HEK293 (cell line): ENCODE measurements at regions not wholly inside any gene's neighbourhood (a gene's known extent, or its start where the extent isn't known, plus 50 kb on each side); places are given as distances from the start of the nearest gene placed in this dataset.

Experiments used
- AEBP2 ChIP-seq: fragments of 450-650 bp; formaldehyde crosslinking; IDR thresholded peaks from 2 replicates; pipeline ENCODE4 v1.5.1; 2016; ENCODE audit warnings: missing biosample characterization, missing genetic modification characterization, borderline replicate concordance
- REST ChIP-seq: fragments of 450-650 bp; formaldehyde crosslinking; IDR thresholded peaks from 2 replicates; pipeline ENCODE4 v1.5.1; 2016; ENCODE audit warnings: missing biosample characterization, missing genetic modification characterization
- SP2 ChIP-seq: fragments of 450-650 bp; formaldehyde crosslinking; IDR thresholded peaks from 2 replicates; pipeline ENCODE4 v1.5.1; 2016; ENCODE audit warnings: missing biosample characterization, missing genetic modification characterization
- SP7 ChIP-seq: fragments of 450-650 bp; formaldehyde crosslinking; IDR thresholded peaks from 2 replicates; pipeline ENCODE4 v1.5.1; 2016; ENCODE audit warnings: missing biosample characterization, missing genetic modification characterization
- ZNF174 ChIP-seq: fragments of 450-650 bp; formaldehyde crosslinking; IDR thresholded peaks from 2 replicates; pipeline ENCODE4 v1.5.0; 2017; ENCODE audit warnings: missing biosample characterization, mild to moderate bottlenecking, missing genetic modification characterization
- ZNF24 ChIP-seq: fragments of 450-650 bp; formaldehyde crosslinking; IDR thresholded peaks from 2 replicates; pipeline ENCODE4 v1.5.1; 2016; ENCODE audit warnings: missing biosample characterization, missing genetic modification characterization
- ZNF280D ChIP-seq: fragments of 450-650 bp; formaldehyde crosslinking; IDR thresholded peaks from 2 replicates; pipeline ENCODE4 v1.5.1; 2016; ENCODE audit warnings: missing biosample characterization, missing genetic modification characterization
- ZNF561 ChIP-seq: fragments of 450-650 bp; IDR thresholded peaks from 2 replicates; pipeline ENCODE4 v1.5.1; 2018; ENCODE audit warnings: missing biosample characterization, missing genetic modification characterization, borderline replicate concordance
- ZNF639 ChIP-seq: fragments of 450-650 bp; formaldehyde crosslinking; IDR thresholded peaks from 2 replicates; pipeline ENCODE4 v1.5.1; 2016; ENCODE audit warnings: missing biosample characterization, missing genetic modification characterization
- TF ChIP-seq, protein P1 (sequence below): fragments of 450-650 bp; formaldehyde crosslinking; IDR thresholded peaks from 2 replicates; pipeline ENCODE4 v1.5.1; 2016; ENCODE audit warnings: missing biosample characterization, missing genetic modification characterization
- TF ChIP-seq, protein P2 (sequence below): fragments of 450-650 bp; formaldehyde crosslinking; IDR thresholded peaks from 2 replicates; pipeline ENCODE4 v1.5.1; 2016; ENCODE audit warnings: missing biosample characterization, missing genetic modification characterization, borderline replicate concordance
- TF ChIP-seq, protein P3 (sequence below): fragments of 450-650 bp; formaldehyde crosslinking; IDR thresholded peaks from 2 replicates; pipeline ENCODE4; 2016; ENCODE audit warnings: missing biosample characterization, missing genetic modification characterization
- TF ChIP-seq, protein P4 (sequence below): fragments of 450-650 bp; formaldehyde crosslinking; IDR thresholded peaks from 2 replicates; pipeline ENCODE4 v1.5.1; 2017; ENCODE audit warnings: missing biosample characterization, missing genetic modification characterization

GRCh38 chr12:94048757-94049156 lies 99.6 kb upstream of the PLXNC1 start:
- no peak for TF ChIP-seq REST (tag by site-specific recombination)
- TF ChIP-seq, protein P1, sequence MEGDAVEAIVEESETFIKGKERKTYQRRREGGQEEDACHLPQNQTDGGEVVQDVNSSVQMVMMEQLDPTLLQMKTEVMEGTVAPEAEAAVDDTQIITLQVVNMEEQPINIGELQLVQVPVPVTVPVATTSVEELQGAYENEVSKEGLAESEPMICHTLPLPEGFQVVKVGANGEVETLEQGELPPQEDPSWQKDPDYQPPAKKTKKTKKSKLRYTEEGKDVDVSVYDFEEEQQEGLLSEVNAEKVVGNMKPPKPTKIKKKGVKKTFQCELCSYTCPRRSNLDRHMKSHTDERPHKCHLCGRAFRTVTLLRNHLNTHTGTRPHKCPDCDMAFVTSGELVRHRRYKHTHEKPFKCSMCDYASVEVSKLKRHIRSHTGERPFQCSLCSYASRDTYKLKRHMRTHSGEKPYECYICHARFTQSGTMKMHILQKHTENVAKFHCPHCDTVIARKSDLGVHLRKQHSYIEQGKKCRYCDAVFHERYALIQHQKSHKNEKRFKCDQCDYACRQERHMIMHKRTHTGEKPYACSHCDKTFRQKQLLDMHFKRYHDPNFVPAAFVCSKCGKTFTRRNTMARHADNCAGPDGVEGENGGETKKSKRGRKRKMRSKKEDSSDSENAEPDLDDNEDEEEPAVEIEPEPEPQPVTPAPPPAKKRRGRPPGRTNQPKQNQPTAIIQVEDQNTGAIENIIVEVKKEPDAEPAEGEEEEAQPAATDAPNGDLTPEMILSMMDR (tag by site-specific recombination): no peak
- TF ChIP-seq ZNF639 (tag by site-specific recombination): no peak
- TF ChIP-seq, protein P2, sequence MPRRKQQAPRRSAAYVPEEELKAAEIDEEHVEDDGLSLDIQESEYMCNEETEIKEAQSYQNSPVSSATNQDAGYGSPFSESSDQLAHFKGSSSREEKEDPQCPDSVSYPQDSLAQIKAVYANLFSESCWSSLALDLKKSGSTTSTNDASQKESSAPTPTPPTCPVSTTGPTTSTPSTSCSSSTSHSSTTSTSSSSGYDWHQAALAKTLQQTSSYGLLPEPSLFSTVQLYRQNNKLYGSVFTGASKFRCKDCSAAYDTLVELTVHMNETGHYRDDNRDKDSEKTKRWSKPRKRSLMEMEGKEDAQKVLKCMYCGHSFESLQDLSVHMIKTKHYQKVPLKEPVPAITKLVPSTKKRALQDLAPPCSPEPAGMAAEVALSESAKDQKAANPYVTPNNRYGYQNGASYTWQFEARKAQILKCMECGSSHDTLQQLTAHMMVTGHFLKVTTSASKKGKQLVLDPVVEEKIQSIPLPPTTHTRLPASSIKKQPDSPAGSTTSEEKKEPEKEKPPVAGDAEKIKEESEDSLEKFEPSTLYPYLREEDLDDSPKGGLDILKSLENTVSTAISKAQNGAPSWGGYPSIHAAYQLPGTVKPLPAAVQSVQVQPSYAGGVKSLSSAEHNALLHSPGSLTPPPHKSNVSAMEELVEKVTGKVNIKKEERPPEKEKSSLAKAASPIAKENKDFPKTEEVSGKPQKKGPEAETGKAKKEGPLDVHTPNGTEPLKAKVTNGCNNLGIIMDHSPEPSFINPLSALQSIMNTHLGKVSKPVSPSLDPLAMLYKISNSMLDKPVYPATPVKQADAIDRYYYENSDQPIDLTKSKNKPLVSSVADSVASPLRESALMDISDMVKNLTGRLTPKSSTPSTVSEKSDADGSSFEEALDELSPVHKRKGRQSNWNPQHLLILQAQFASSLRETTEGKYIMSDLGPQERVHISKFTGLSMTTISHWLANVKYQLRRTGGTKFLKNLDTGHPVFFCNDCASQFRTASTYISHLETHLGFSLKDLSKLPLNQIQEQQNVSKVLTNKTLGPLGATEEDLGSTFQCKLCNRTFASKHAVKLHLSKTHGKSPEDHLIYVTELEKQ (tag by site-specific recombination): no peak
- no peak for TF ChIP-seq AEBP2 (tag by site-specific recombination)
- TF ChIP-seq SP2 (tag by site-specific recombination): no peak
- TF ChIP-seq, protein P3, sequence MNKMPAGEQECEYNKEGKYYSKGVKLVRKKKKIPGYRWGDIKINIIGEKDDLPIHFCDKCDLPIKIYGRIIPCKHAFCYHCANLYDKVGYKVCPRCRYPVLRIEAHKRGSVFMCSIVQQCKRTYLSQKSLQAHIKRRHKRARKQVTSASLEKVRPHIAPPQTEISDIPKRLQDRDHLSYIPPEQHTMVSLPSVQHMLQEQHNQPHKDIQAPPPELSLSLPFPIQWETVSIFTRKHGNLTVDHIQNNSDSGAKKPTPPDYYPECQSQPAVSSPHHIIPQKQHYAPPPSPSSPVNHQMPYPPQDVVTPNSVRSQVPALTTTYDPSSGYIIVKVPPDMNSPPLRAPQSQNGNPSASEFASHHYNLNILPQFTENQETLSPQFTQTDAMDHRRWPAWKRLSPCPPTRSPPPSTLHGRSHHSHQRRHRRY (tag by site-specific recombination): no peak
- TF ChIP-seq SP7: no peak
- TF ChIP-seq, protein P4, sequence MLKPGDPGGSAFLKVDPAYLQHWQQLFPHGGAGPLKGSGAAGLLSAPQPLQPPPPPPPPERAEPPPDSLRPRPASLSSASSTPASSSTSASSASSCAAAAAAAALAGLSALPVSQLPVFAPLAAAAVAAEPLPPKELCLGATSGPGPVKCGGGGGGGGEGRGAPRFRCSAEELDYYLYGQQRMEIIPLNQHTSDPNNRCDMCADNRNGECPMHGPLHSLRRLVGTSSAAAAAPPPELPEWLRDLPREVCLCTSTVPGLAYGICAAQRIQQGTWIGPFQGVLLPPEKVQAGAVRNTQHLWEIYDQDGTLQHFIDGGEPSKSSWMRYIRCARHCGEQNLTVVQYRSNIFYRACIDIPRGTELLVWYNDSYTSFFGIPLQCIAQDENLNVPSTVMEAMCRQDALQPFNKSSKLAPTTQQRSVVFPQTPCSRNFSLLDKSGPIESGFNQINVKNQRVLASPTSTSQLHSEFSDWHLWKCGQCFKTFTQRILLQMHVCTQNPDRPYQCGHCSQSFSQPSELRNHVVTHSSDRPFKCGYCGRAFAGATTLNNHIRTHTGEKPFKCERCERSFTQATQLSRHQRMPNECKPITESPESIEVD: no peak
- no peak for TF ChIP-seq ZNF24 (tag by site-specific recombination)
- no peak for TF ChIP-seq ZNF174 (tag by site-specific recombination)
- no peak for TF ChIP-seq ZNF280D (tag by site-specific recombination)
- no peak for TF ChIP-seq ZNF561 (tag by site-specific recombination)
